Suprapubic skin (tissue), 3 donors: ENCODE measurements at regions not wholly inside any gene's neighbourhood (a gene's known extent, or its start where the extent isn't known, plus 50 kb on each side); places are given as distances from the start of the nearest gene placed in this dataset.
"Not testable (repeated sequence)": the region's sequence is repeated elsewhere in the genome, so short reads cannot be mapped to it uniquely, and the experiment has no call there.

ENCODE experiments used
- EP300 ChIP-seq: sonication (generic); formaldehyde crosslinking; IDR thresholded peaks from one replicate; pipeline ENCODE4 v1.6.1; 2017; ENCODE audit warnings: antibody characterized with exemption
- TF ChIP-seq, protein P1 (sequence below), 2 donors: fragments of 200-600 bp in 1 of 2; fragments of 450-650 bp in 1 of 2; sonication (generic) in 1 of 2; IDR thresholded peaks; one replicate each; pipeline ENCODE4 v1.5.1; 2016 to 2019; ENCODE audit warnings: antibody characterized with exemption in 2 of 2, mild to moderate bottlenecking in 1 of 2, moderate library complexity in 1 of 2

DNA sequence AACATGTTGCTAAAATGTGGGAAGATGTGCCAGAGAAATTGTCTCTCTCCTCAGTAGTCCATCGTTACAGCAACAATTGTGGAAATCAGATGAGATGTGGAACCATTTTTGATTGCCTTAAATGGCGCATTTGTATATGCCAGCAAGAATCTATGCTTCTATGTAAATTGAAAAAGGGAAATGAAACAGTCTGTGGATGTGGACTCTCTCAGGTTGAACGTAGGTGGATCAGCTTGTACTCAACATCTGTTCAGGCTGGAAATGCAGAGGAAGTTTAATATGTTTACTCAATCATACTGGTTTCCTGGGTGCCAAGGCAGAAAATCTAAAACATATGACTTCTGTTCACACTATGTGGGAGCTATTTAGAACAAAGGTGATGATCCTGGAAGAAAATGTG is 490.7 kb upstream of the ZNF337 start:
- TF ChIP-seq, protein P1, sequence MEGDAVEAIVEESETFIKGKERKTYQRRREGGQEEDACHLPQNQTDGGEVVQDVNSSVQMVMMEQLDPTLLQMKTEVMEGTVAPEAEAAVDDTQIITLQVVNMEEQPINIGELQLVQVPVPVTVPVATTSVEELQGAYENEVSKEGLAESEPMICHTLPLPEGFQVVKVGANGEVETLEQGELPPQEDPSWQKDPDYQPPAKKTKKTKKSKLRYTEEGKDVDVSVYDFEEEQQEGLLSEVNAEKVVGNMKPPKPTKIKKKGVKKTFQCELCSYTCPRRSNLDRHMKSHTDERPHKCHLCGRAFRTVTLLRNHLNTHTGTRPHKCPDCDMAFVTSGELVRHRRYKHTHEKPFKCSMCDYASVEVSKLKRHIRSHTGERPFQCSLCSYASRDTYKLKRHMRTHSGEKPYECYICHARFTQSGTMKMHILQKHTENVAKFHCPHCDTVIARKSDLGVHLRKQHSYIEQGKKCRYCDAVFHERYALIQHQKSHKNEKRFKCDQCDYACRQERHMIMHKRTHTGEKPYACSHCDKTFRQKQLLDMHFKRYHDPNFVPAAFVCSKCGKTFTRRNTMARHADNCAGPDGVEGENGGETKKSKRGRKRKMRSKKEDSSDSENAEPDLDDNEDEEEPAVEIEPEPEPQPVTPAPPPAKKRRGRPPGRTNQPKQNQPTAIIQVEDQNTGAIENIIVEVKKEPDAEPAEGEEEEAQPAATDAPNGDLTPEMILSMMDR (IDR thresholded peaks at IDR 0.05) = not testable (repeated sequence)
- not testable (repeated sequence) for TF ChIP-seq EP300
